ENCODE measurements at regions not wholly inside any gene's neighbourhood (a gene's known extent, or its start where the extent isn't known, plus 50 kb on each side); places are given as distances from the start of the nearest gene placed in this dataset.

GRCh38 chr9:99466104-99466503 lies 244.0 kb downstream of the SEC61B start:
- TF ChIP-seq PBX3 (CRISPR knock-in tag; IDR thresholded peaks at IDR 0.05; ENCODE audit: borderline replicate concordance) (no peak), CTCF (CRISPR knock-in tag; IDR thresholded peaks at IDR 0.05) (no peak), REXO4 (CRISPR knock-in tag; IDR thresholded peaks at IDR 0.05; ENCODE audit: borderline replicate concordance) (no peak), JUN (CRISPR knock-in tag; IDR thresholded peaks at IDR 0.05) (no peak), ZFP37 (CRISPR knock-in tag; IDR thresholded peaks at IDR 0.05; ENCODE audit: borderline replicate concordance) (no peak), CC2D1A (CRISPR knock-in tag; IDR thresholded peaks at IDR 0.05) (no peak), YY1 (IDR thresholded peaks at IDR 0.05; ENCODE audit: insufficient read depth, insufficient replicate concordance, low read depth, low read length) (no peak), ZNF24 (IDR thresholded peaks at IDR 0.05) (no peak), IRF2 (CRISPR knock-in tag; IDR thresholded peaks at IDR 0.05) (no peak)
